BJ (cell line): ENCODE measurements at regions not wholly inside any gene's neighbourhood (a gene's known extent, or its start where the extent isn't known, plus 50 kb on each side); places are given as distances from the start of the nearest gene placed in this dataset.

ENCODE experiments used
- CTCF ChIA-PET: fragments of 350-600 bp; formaldehyde crosslinking; extraction: SDS; loops from one replicate; lab custom pipeline; 2021; ENCODE audit warnings: antibody characterized with exemption, inconsistent platforms; lab: Yijun Ruan, JAX
- POLR2A ChIA-PET: fragments of 300-600 bp; sonication (Branson Sonifier 250); formaldehyde crosslinking; extraction: SDS; loops from one replicate; lab custom pipeline; 2021; ENCODE audit warnings: antibody characterized with exemption; lab: Charles Lee
- DNase-seq: peaks from one replicate; pipeline ENCODE4 v3.0.0-alpha.2; 2011; ENCODE audit warnings: low read depth
- H3K27me3 ChIP-seq: 2 replicates; pipeline ENCODE4 v1.6.0; 2011; ENCODE audit warnings: low read length; ENCODE audit not compliant: control insufficient read depth, insufficient read depth
- H3K36me3 ChIP-seq: 2 replicates; pipeline ENCODE4 v1.5.1; 2011; ENCODE audit warnings: low read length; ENCODE audit not compliant: control insufficient read depth, insufficient read depth
- H3K4me3 ChIP-seq: 2 replicates; pipeline ENCODE4 v1.5.1; 2011; ENCODE audit warnings: low read depth, mild to moderate bottlenecking, control low read depth, low read length
- TF ChIP-seq, protein P1 (sequence below): IDR thresholded peaks from 2 replicates; pipeline ENCODE4 v1.5.1; 2011; ENCODE audit warnings: low read depth, mild to moderate bottlenecking, control low read depth, inconsistent platforms, low read length, moderate library complexity; ENCODE audit not compliant: insufficient read depth

DNA sequence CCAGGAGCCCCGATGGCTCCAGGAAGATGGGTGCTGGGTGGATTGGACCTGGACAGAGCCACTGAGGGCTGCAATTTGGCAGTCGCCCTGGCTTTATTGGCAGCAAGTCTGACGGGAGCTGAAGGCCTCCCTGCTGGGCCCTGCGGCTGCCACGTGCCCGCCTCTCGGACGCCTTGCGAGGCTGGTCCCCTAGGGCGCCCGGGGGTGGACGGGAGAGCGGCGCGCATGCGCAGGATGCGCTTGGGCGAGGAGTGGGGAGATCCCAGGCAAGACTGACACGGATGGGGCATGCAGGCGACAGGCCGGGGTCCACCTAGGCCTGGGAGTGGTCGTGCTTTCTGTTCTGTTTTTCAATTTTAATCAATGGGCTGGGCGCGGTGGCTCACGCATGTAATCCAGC is 150.0 kb downstream of the ADAMTS15 start:
- TF ChIP-seq, protein P1, sequence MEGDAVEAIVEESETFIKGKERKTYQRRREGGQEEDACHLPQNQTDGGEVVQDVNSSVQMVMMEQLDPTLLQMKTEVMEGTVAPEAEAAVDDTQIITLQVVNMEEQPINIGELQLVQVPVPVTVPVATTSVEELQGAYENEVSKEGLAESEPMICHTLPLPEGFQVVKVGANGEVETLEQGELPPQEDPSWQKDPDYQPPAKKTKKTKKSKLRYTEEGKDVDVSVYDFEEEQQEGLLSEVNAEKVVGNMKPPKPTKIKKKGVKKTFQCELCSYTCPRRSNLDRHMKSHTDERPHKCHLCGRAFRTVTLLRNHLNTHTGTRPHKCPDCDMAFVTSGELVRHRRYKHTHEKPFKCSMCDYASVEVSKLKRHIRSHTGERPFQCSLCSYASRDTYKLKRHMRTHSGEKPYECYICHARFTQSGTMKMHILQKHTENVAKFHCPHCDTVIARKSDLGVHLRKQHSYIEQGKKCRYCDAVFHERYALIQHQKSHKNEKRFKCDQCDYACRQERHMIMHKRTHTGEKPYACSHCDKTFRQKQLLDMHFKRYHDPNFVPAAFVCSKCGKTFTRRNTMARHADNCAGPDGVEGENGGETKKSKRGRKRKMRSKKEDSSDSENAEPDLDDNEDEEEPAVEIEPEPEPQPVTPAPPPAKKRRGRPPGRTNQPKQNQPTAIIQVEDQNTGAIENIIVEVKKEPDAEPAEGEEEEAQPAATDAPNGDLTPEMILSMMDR, result no peak
- Histone ChIP-seq H3K27me3 (no peaks in the 10 kb centered on the region), H3K36me3 (no peaks in the 10 kb centered on the region), H3K4me3 (no peak overlapping the region)
- DNase-seq, result no peak
- ChIA-PET CTCF (interaction anchor here (1.2 kb wide), 1 partner anchor 114 kb away, joined by 4 read pairs; no protein-coding TSS in a partner anchor), POLR2A (no interaction called here)

DNA sequence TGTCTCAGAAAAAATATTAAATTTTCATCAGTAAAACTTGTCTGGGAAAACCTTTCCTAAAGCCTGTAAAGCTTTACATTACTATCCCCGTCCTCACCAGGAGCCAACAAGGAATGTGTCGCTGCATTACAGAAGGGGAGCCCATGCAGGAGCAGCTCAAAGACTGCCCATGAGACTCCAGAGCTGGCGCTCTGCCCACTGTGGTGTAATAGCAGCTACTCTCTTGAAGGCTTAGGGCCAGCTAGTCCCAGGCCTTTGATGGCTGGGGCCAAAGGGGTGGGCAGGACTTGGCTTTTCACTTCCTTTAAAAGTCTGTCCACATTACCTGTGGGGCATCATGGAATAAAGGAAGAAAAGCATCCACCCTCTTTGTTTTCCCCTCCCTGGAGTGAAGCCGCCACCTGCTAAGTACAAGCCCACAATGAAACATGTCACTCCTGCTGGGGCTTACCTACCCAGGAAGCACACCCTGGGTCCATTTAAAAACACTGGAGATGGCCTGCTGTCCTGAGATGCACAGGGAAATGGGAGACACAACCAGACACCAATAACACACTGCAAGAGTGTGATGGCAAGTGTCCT is 150.7 kb downstream of the ADAMTS15 start:
- Histone ChIP-seq H3K27me3 (no peaks in the 10 kb centered on the region), H3K36me3 (no peaks in the 10 kb centered on the region), H3K4me3 (no peak overlapping the region)
- TF ChIP-seq, protein P1, result no peak
- ChIA-PET POLR2A (no interaction called here), CTCF (interaction anchor here (0.8 to 1.2 kb wide), 2 partner anchors 115 to 164 kb away, joined by 4 read pairs; no protein-coding TSS in a partner anchor)
- no peak for DNase-seq

DNA sequence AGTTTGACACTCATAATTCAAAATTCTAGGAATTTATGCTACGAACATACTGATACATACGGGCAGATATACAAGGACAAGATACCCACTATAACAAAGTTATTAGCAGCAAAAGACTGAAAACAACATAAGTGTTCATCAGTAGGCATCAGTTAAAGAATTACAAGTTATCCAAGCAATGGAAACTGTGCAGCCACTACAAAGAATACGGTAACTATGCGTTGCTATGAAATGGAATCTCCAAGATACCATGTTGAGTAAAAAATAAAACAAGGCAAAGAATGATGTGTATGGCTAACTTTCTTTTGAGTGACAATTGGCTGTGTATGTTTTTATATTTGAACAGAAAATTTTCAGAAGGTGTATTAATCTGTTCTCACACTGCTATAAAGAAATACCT is 151.7 kb downstream of the ADAMTS15 start:
- POLR2A ChIA-PET, result no interaction called here
- DNase-seq, result no peak
- no peaks in the 10 kb centered on the region for H3K27me3 ChIP-seq
- TF ChIP-seq, protein P1, result no peak
- CTCF ChIA-PET, result no interaction called here
- no peak overlapping the region for H3K4me3 ChIP-seq
- H3K36me3 ChIP-seq, result no peaks in the 10 kb centered on the region

DNA sequence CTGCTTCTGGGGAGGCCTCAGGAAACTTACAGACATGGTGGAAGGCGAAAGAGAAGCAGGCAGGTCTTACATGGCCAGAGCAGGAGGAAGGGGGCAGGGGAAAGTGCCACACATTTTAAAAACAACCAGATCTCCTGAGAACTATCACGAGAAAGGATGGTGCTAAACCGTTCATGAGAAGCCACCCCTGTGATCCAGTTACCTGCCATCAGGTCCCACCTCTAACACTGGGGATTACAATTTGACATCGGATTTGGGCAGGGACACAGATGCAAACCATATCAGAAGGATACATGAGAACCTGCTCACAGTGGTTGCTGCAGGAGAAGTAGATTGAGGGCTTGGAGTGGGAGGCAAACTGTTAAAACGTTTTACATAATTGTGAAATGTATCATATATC is 152.2 kb downstream of the ADAMTS15 start:
- Histone ChIP-seq H3K4me3 (no peak overlapping the region), H3K27me3 (no peaks in the 10 kb centered on the region), H3K36me3 (no peaks in the 10 kb centered on the region)
- DNase-seq, result no peak
- ChIA-PET CTCF (interaction anchor here (1.0 kb wide), 1 partner anchor 126 kb away, joined by 3 read pairs; no protein-coding TSS in a partner anchor), POLR2A (interaction anchor here (0.6 kb wide), 1 partner anchor 233 kb away, joined by 3 read pairs; no protein-coding TSS in a partner anchor)
- TF ChIP-seq, protein P1, result no peak

DNA sequence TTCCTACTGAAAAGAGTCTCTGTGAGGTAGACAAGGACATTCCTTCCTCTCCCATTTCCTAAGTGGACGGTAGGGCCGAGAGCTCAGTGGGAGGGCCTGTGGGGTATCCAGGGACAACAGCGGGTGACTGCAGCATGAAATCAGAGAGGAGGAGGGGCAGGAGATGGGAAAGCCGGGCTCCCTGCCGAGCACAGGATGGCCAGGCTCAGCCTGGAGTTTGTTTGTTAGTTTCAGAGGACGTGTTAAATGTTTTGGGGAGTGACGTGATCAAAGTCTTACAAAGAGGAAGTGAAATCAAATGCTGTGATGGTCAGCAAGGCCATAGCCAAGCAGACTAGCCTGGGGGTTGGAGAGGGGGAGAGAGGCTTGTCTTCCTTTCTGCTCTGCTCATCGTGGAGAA is 152.7 kb downstream of the ADAMTS15 start:
- no peaks in the 10 kb centered on the region for H3K36me3 ChIP-seq
- ChIA-PET POLR2A (interaction anchor here (0.6 kb wide), 1 partner anchor 232 kb away, joined by 3 read pairs; no protein-coding TSS in a partner anchor), CTCF (interaction anchor here (1.0 kb wide), 1 partner anchor 126 kb away, joined by 3 read pairs; no protein-coding TSS in a partner anchor)
- H3K4me3 ChIP-seq, result no peak overlapping the region
- no peaks in the 10 kb centered on the region for H3K27me3 ChIP-seq
- DNase-seq, result no peak
- TF ChIP-seq, protein P1, result no peak
